Frontal cortex (tissue), 3 donors: ENCODE measurements at regions not wholly inside any gene's neighbourhood (a gene's known extent, or its start where the extent isn't known, plus 50 kb on each side); places are given as distances from the start of the nearest gene placed in this dataset.
"Not testable (repeated sequence)": the region's sequence is repeated elsewhere in the genome, so short reads cannot be mapped to it uniquely, and the experiment has no call there.

ENCODE experiments used
- DNase-seq, 2 donors: peaks; one replicate each; pipeline ENCODE4 v3.0.0; 2012; ENCODE audit warnings: low spot score in 2 of 2
- FAIRE-seq: peaks from 2 replicates; lab custom pipeline; 2012; peaks lifted over from hg19 to GRCh38; lab: Jason Lieb, UNC
- donor health status: control.
- donor health status: control.
- donor health status: control.

DNA sequence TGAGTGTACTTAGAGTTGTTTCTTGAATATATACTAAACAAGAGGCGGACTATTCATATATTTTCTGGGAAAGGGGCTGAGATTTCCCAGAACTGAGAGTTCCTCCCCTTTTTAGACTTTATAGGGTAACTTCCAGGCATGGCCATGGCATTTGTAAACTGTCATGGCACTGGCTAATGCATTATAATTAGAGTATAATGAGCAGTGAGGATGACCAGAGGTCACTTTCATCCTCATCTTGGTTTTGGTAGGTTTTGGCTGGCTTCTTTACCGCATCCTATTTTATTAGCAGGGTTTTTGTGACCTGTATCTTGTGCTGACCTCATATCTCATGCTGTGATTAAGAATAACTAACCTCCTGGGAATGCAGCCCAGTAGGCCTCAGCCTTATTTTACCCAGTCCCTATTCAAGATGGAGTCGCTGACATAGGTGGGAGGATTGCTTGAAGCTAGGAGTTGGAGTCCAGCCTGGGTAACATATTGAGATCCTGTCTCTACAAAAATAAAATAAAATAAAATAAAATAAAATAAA, 91.4 kb downstream of the MOBP start:
- DNase-seq = no peak

DNA sequence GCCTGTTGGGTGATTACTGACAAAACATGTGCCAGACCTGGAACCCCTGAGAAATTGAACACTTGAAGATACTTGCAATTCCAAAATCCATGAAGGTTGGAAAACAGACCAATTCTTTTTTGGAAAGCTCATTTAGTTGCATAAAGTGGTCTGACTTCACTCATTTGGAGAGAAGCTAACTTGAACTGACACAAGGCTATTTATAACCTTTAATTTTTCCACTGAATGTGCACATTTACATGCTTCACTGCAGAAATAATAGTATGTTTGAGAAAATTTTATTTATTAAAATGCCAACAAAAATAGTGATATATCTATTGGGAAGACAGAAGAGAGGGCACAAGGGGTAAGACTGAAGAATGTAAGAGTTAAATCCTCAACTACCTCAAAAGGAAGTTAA, 92.1 kb downstream of the MOBP start:
- no peak for DNase-seq
- no peak for FAIRE-seq

More for the DNA sequence above, 91.4 kb downstream of the MOBP start:
- FAIRE-seq = no peak

GRCh38 chr3:39568508-39568907, 101.0 kb downstream of the MOBP start:
- FAIRE-seq = no peak
- no peak for DNase-seq

- no peak for FAIRE-seq
- DNase-seq = no peak
Observed at GRCh38 chr3:39569095-39569494, 101.6 kb downstream of the MOBP start.

DNA sequence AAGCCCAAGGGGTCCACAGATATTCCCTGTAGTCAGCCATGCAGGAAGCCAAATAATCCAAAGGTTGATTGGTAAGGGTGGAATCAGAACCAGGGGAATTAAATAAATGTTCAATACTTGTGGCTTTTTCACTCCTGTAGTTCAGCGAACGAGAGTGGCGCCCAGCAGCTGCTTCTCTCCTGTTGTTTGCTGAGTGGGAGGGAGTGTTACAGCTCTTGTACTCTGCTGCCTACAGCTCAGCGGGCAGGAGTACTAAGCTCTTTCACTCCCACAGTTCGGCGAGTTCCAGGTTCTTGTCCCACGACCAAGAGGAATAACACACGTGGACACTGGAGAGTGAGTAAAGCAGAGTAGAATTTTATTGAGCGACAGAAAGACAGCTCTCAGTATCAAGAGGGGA, 105.9 kb downstream of the MOBP start:
- no peak for DNase-seq
- FAIRE-seq = no peak

- DNase-seq = no peak
- no peak for FAIRE-seq
Observed at GRCh38 chr3:39577541-39577940, 110.1 kb downstream of the MOBP start.

DNA sequence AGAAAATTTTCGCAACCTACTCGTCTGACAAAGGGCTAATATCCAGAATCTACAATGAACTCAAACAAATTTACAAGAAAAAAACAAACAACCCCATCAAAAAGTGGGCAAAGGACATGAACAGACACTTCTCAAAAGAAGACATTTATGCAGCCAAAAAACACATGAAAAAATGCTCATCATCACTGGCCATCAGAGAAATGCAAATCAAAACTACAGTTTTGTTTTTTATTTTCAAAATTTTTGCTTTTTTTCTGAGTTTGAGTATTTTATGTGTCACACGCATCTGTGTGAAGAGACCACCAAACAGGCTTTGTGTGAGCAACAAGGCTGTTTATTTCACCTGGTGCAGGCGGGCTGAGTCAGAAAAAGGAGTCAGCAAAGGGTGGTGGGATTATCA, 118.7 kb downstream of the MOBP start:
- not testable (repeated sequence) for DNase-seq, FAIRE-seq

GRCh38 chr3:39587113-39587512, 119.6 kb downstream of the MOBP start:
- DNase-seq = no peak
- FAIRE-seq = no peak

DNA sequence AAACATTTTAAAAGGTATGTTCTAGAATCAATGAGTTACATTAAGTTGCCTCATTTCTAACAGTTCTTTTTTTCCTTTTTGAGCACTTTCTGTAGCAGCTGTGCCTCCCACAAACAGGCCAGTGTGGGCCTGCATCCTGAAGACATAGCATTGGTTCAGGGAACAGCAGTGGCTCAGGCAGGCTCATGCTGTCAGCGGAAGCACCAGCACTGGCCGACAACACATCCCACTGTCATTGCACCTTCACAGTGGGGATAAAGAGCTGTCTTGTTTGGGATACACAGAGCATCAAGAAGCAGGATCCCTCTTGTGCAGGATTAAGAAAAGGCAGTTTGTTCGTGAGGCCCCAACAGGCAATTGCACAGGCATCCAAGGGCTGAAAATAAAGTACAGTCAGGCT, 123.3 kb downstream of the MOBP start:
- DNase-seq (no peak), FAIRE-seq (no peak)

- FAIRE-seq (no peak), DNase-seq (no peak)
Observed at GRCh38 chr3:39592311-39593050, 125.0 kb downstream of the MOBP start.

- no peak for DNase-seq
Observed at GRCh38 chr3:39593341-39593740, 125.9 kb downstream of the MOBP start.

GRCh38 chr3:39601241-39601640, 133.8 kb downstream of the MOBP start:
- DNase-seq (no peak), FAIRE-seq (no peak)

More at GRCh38 chr3:39593341-39593740, 125.9 kb downstream of the MOBP start:
- no peak for FAIRE-seq

GRCh38 chr3:39605837-39606236, 138.4 kb downstream of the MOBP start:
- FAIRE-seq (no peak), DNase-seq (no peak)

GRCh38 chr3:39626198-39626597, 158.7 kb downstream of the MOBP start:
- FAIRE-seq (no peak), DNase-seq (no peak)

DNA sequence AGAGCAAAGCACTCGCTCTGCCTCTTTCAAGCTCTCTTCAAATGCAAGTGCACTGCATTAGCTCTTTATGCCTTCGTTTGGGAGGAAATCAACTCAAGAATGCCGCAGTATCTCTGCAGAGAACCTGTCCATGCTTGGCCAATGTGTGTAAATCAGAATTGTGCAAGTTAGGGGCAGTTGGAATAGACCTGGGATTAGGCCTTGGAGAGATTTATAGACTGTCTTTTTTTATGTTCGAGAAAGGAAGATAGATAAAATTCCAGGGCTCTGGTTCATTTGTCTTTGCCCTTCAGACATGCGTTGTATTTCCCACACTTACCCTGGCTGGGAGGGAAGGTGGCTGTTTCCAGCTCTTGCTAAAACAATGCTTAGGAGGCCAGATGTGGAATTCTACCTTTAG, 163.7 kb downstream of the MOBP start:
- DNase-seq = no peak
- no peak for FAIRE-seq

DNA sequence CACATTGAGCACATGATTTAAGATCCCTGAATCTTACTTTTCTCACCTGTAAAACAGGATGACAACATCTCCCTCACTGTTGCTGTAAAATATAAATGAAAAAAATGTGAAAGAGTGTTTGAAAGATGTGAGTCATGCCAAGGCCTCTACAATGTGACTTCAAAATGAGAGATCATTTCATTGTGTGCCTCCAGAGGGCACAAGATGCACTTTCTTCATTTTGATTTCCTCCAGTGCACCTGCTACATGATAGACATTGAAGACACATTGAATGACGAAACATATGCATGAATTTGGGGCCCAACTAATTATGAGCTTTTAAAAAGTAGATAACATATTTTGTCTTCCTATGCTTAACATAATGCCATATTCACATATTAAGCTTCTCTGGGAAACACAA, 170.3 kb downstream of the MOBP start:
- DNase-seq = no peak
- FAIRE-seq = no peak

- DNase-seq (no peak), FAIRE-seq (no peak)
Observed at GRCh38 chr3:39638301-39638700, 170.8 kb downstream of the MOBP start.

DNA sequence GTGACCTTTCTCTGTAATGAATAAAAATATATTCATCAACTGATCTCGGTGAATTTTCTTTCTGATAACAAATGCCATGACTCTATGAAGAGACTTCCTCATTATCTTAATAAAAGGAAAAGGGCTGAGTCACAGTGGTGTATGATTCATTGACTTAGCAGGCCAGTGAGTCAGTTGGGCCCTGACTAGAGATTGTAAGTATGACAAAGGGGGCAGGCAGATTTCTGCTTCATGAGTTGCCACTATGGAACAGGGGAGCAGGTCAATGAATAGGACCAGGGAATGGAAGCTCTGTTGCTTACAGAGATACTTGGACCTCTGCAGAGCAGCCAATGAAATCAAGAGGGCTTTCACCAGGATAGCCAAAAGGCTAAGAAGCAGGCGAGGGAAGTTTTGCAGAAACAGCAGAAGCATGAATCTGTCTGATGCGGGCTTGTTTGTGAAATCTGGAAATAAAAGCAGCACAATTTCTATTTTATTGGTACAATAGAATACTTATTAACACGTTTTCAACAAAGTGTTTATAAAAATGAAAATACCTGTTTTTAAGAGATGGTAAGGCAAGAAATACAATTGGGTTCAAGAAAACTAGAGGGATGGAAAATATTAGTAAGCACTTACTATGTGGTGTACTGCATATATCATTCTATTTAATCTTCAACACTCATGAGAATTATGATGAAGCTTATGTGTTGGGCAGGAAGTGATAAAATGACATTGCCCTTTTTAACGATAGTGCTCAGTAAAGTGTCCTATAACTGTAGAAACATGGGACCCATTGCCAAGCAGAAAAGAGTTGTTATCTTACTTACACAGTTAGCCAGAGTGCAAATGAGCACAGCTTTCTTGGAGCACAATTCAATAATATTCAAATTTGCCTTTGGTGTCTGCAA, 169.8 kb upstream of the MYRIP start:
- FAIRE-seq = no peak
- DNase-seq = no peak

DNA sequence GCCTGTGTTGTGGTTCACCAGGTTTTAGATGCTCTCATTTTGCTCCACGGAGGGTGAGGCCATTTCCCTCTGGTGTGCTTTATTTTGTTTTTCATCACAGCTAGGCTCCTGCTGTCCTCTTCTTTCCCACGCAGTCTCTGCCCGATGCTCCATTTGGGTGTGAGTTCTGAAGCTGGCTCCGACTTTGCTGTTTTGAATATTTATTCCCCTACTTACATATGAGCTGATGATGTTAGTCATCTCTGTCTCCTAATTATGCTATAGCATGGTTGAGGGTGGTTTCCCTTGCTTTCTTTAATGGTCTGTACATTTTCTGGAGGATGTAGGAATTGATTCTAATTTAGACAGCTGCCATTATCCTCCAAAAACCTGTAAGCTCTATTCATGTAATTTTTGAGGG, 168.1 kb upstream of the MYRIP start:
- FAIRE-seq (no peak), DNase-seq (no peak)

GRCh38 chr3:39644176-39644575, 165.2 kb upstream of the MYRIP start:
- FAIRE-seq = no peak

DNA sequence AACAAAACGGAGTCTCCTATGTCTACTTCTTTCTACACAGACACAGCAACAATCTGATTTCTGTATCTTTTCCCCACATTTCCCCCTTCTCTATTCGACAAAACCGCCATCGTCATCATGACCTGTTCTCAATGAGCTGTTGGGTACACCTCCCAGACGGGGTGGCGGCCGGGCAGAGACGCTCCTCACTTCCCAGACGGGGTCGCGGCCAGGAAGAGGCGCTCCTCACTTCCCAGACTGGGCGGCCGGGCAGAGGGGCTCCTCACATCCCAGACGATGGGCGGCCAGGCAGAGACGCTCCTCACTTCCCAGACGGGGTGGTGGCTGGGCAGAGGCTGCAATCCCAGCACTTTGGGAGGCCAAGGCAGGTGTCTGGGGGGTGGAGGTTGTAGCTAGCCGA, 158.2 kb upstream of the MYRIP start:
- not testable (repeated sequence) for FAIRE-seq, DNase-seq

More at GRCh38 chr3:39644176-39644575, 165.2 kb upstream of the MYRIP start:
- no peak for DNase-seq
